Renal cortical epithelial cell (primary cell): ENCODE measurements at regions not wholly inside any gene's neighbourhood (a gene's known extent, or its start where the extent isn't known, plus 50 kb on each side); places are given as distances from the start of the nearest gene placed in this dataset.
"Not testable (repeated sequence)": the region's sequence is repeated elsewhere in the genome, so short reads cannot be mapped to it uniquely, and the experiment has no call there.

Source experiments
- DNase-seq: peaks from one replicate; pipeline ENCODE4 v3.0.0-alpha.2; 2011; ENCODE audit warnings: low read depth

GRCh38 chr13:46466074-46466473, 79.0 kb upstream of the RUBCNL start:
- DNase-seq = not testable (repeated sequence)

- no peak for DNase-seq
These were observed 76.7 kb upstream of the RUBCNL start for GRCh38 chr13:46463719-46464118.

- DNase-seq = not testable (repeated sequence)
These were observed 73.2 kb upstream of the RUBCNL start for GRCh38 chr13:46460223-46460622.

- DNase-seq = not testable (repeated sequence)
These were observed 70.2 kb upstream of the RUBCNL start for GRCh38 chr13:46457255-46457654.

GRCh38 chr13:46455924-46456323, 68.9 kb upstream of the RUBCNL start:
- peak; percentile 40 for DNase-seq

- DNase-seq = not testable (repeated sequence)
These were observed 64.1 kb upstream of the RUBCNL start for GRCh38 chr13:46451145-46451544.

- DNase-seq = not testable (repeated sequence)
These were observed 62.9 kb upstream of the RUBCNL start for GRCh38 chr13:46449949-46450348.

GRCh38 chr13:46448148-46448547, 61.1 kb upstream of the RUBCNL start:
- not testable (repeated sequence) for DNase-seq

GRCh38 chr13:46437808-46438404, 50.9 kb upstream of the RUBCNL start:
- not testable (repeated sequence) for DNase-seq
